ENCODE measurements at regions not wholly inside any gene's neighbourhood (a gene's known extent, or its start where the extent isn't known, plus 50 kb on each side); places are given as distances from the start of the nearest gene placed in this dataset.

DNA sequence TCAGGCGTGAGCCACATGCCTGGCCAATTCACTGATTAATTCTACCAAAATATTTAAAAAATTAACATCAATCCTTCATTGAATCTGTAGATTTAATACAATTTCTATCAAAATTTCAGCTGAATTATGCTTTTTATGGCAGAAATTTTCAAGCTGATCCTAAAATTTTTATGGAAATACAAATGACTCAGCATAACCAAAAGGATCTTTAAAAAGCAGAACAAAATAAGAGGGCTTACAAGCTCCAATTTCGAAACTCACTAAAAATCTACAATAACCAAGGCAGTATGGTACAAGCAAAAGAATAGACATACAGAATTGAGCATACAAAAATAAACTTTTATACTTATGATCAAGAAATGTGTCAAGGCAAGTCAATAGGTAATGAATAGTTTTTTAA is 180.4 kb upstream of the CTNNB1 start:
- DNase-seq (ENCODE audit: low read depth in 3 of 3, low spot score in 2 of 3) = no peak

GRCh38 chr3:41024031-41024836 is 175.1 kb upstream of the CTNNB1 start:
- DNase-seq (ENCODE audit: low read depth in 3 of 3, low spot score in 2 of 3) = no peak

- peak; percentile 18 to 45 (median 39) for DNase-seq (ENCODE audit: low read depth in 3 of 3, low spot score in 2 of 3)
Measured at GRCh38 chr3:41026394-41027177, 172.7 kb upstream of the CTNNB1 start.

- no peak for DNase-seq (ENCODE audit: low read depth in 3 of 3, low spot score in 2 of 3)
Measured at GRCh38 chr3:41029356-41029755, 169.9 kb upstream of the CTNNB1 start.

DNA sequence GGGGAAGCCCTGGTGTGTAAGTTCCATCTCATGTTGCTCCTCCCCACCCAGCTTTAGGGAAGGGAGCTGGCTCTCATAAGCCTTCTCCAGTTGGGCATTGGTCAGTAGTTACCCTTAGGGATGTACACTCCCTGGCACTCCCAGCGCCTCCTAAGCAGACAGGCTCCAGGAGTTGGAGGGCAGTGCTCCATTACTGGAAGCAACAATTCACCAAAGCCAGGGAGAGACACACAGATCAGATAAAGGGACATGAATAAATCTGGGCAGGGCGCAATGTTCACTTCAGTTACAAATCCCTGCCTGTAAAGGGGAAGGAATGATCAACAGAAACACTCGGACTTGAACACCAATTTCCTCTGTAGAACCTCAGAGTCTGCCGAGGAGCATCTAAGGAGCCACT is 169.1 kb upstream of the CTNNB1 start:
- no peak for DNase-seq (ENCODE audit: low read depth in 3 of 3, low spot score in 2 of 3)

- DNase-seq (ENCODE audit: low read depth in 3 of 3, low spot score in 2 of 3) = no peak
Measured at GRCh38 chr3:41031401-41031800, 167.9 kb upstream of the CTNNB1 start.

DNA sequence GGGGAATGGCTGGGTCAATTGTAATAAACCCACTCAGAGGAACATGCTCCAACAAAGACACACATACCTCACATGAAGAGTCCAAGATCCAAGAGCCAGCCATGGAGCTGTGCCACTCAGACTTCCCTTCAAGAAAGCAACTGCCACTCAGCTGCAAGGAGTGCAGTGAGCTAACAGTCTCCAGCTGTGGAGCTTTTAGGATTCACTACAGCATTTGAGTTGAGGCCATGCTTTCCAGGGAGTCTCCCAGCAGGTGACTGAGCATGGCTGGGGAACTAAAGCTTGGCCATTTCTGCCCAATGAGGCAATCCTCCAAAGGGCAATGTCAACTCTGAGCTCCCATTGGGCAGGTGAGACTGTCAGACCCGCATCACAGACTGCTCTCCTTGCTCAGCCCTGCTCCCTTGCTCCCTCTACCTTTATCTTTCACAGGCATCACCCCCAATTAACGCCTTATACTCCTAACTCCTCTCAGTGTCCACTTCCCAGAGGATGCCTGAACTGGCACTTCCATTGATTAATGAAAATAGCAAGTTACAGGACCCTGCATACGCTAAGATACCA is 165.3 kb upstream of the CTNNB1 start:
- DNase-seq (ENCODE audit: low read depth in 3 of 3, low spot score in 2 of 3) = no peak

DNA sequence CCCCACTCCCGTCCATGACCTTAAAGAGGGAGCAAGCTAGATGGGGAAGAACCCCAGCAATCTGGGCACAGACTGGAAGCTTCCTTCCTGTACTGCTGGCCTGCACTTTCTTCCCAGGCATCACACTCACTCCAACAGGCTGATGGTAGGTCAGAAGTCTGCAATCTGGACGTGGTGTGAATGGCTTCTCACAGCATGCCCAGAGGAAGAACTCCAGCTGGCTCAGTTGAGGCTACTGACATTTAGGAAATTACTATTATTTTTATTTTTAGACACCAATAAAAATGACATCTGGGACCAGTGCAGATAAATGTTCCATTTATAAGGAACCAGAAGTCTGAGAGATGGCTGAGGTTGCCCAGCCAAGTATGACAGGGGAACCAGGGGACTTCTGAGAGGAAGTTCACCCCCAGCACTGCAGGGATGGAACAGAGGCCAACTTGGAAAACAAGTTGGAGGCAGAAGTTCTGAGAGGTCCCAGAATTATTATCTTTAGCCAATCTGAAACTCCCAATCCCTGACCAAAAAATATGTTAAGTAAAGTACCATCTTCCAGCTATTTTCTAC is 163.8 kb upstream of the CTNNB1 start:
- DNase-seq (ENCODE audit: low read depth in 3 of 3, low spot score in 2 of 3) = no peak

- DNase-seq (ENCODE audit: low read depth in 3 of 3, low spot score in 2 of 3) = no peak
Measured at GRCh38 chr3:41037651-41038334, 161.5 kb upstream of the CTNNB1 start.

DNA sequence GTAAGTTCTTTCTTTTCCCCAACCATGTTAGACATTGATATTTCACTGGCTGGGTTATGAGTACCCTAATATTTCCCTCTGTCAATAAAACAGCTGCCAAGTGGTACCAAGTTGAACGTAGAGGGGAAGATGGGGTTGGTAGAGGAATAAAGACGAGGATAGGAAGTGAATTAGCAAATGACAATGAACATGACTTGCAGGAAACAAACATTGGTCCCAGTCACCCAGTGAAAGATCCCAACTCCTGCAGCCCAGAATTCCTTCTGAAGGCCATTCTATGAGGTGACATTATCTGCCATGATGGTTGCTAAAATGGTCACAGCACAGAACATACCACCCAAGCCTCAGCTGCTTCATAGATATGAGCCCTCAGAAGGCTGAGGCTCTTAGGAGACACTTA is 159.0 kb upstream of the CTNNB1 start:
- no peak for DNase-seq (ENCODE audit: low read depth in 3 of 3, low spot score in 2 of 3)

DNA sequence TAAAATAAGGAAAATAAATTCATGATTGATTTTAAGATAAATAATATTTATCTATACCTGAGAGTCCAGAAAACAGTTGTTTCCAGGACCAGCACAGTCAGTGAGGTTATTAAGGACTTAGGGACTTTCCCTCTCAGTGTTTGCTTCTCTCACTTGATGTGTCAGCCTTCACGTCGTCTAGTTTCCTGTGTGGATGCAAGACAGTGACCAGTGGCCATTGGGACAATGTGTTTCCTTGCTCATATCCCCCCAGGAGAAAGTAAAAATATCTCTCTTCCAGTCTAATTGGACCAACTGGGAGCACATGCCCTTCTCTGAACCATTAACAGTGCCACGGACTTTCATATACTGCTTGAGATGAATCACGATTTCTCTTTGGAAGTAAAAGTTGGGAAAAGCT is 157.8 kb upstream of the CTNNB1 start:
- no peak for DNase-seq (ENCODE audit: low read depth in 3 of 3, low spot score in 2 of 3)

- DNase-seq (ENCODE audit: low read depth in 3 of 3, low spot score in 2 of 3) = no peak
Measured at GRCh38 chr3:41041899-41042298, 157.4 kb upstream of the CTNNB1 start.

- DNase-seq (ENCODE audit: low read depth in 3 of 3, low spot score in 2 of 3) = no peak
Measured at GRCh38 chr3:41044523-41044922, 154.8 kb upstream of the CTNNB1 start.

DNA sequence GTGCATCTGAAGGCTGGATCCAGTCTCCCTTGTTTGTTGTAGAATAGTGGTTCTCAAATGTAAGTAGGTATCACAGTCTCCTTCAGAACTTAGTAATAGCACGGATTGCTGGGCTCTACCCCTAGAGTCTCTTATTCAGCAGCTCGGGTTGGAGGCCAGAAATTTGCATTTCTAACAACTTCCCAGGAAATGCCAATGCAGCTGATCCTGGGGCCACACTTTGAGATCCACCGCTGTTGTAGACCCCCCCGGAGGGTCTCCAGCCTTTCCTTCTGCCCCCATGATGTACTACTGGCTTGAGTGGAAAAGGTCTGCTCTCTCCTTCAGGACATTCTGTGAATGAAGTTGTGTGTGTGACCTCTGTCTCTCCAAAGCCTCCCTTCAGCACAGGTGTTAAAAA is 153.8 kb upstream of the CTNNB1 start:
- no peak for DNase-seq (ENCODE audit: low read depth in 3 of 3, low spot score in 2 of 3)

GRCh38 chr3:41050144-41050543 is 149.2 kb upstream of the CTNNB1 start:
- no peak for DNase-seq (ENCODE audit: low read depth in 3 of 3, low spot score in 2 of 3)

DNA sequence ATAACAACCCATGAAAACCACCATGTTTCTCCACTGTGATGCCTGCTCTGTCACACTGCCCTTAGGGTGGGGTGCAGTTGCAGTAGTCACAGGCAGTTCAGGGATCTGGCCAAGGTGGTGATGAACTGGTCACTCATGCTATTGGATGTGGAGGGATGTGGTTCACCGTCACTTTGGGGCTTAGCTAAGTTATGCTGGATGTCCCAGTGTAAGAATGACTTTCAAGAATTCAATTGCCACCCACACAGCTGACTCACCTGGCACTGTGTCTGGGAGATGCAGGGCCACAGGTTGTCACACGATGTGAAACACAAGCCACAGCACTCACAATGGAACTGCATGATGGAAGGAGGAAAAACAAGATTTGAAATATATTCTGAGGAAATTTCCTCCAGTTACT is 146.1 kb upstream of the CTNNB1 start:
- no peak for DNase-seq (ENCODE audit: low read depth in 3 of 3, low spot score in 2 of 3)

DNA sequence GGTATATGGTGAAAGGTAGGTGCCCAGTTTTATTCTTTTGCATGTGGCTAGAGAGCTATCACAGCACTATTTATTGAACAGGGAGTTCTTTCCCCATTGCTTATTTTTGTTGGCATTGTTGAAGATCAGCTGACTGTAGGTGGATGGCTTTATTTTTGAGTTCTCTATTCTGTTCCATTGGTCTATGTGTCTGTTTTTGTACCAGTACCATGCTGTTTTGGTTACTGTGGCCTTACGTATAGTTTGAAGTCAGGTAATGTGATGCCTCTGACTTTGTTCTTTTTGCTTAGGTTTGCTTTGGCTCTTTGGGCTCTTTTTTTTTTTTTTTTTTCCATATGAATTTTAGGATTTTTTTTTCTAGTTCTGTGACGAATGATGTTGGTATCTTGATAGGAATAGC is 139.2 kb upstream of the CTNNB1 start:
- no peak for DNase-seq (ENCODE audit: low read depth in 3 of 3, low spot score in 2 of 3)

DNA sequence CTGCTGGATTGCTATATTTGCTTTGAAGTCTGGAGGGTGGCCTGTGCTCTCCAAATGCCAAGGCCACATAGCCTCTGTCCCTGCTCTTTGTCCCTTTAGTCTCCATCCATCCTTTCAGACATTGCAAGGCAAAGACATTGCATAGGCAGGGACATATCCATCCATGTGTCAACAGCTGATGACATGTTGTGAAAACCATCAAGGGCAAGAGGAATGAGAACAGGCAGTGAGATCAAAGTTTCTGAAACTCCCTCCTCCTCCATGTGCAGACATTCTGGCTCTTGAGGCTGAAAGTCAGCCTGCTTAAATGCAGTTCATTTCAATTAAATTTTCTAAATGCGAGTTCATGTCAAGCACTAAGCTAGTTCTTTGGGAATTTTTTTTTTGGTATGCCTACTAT is 135.2 kb upstream of the CTNNB1 start:
- DNase-seq (ENCODE audit: low read depth in 3 of 3, low spot score in 2 of 3) = no peak

DNA sequence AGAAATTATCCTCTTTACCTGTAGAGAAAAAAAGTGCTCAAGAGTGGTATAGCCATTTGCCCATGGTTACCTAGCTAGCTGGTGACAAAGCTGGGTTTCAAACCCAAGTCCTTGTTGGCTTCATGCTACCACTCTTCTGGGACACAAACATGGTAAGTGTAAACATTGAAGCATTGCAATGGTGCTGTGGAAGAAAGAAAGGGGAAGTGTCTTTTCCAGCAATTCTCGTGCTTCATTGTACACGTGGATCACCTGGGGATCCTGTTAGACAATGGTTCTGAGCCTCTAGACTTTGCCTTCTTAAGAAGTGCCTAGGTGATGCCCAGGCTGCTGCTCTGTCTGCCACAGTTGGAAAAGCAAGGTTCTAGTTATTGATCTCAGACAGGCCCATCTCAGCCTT is 134.8 kb upstream of the CTNNB1 start:
- no peak for DNase-seq (ENCODE audit: low read depth in 3 of 3, low spot score in 2 of 3)

DNA sequence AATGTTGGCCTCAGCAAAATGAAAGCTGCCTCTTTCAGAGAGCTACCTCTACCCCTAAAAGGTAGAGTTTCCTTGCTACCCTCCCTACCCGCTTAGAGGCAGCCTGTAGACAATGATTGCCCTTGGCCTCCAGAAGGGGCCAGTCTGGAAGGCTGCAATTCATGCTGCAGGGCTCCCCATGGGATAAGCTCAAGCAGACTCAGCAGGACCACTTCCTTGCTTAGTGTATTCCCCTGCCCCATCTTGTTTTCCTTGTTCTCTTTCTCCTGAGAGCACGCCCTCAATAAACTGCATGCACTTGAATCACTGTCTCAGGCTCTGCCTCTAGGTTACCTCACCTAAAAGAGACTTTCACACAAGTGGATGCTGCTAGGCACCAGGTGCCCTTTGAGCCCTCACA is 134.0 kb upstream of the CTNNB1 start:
- DNase-seq (ENCODE audit: low read depth in 3 of 3, low spot score in 2 of 3) = no peak

DNA sequence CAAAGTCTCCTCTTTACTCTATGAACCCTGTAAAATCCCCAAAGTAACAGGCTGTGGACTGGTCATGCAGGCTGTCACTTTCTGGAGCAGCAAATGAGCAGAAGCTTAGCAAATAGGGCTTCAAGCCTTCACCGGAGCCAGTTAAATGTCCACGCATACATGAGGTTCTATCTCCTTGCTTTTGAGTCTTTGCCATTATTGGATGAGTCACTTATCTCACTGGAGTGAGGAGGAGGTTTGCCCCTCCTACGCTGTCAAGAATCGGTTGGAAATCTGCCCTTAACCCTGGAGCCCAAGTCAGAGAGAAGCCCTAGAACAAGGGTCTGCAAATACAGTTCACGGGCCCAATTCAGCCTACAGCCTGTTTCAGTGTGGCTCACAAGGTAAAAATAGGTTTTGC is 126.1 kb upstream of the CTNNB1 start:
- no peak for DNase-seq (ENCODE audit: low read depth in 3 of 3, low spot score in 2 of 3)

Data from right renal cortex interstitium (tissue), 3 donors.